Neural cell (in vitro differentiated cells): ENCODE measurements at regions not wholly inside any gene's neighbourhood (a gene's known extent, or its start where the extent isn't known, plus 50 kb on each side); places are given as distances from the start of the nearest gene placed in this dataset.

Experiments
- H2AFZ ChIP-seq: fragments of 200-600, 300-800 bp; sonication (generic), shearing (Covaris generic); 2 replicates; pipeline ENCODE4 v1.6.0; 2014; ENCODE audit warnings: low read depth, mild to moderate bottlenecking, antibody characterized with exemption, low read length, moderate library complexity
- H3F3A ChIP-seq: fragments of 200-600 bp; shearing (Covaris generic); 2 replicates; pipeline ENCODE4 v1.6.1; 2016; ENCODE audit warnings: mild to moderate bottlenecking, moderate library complexity, mixed read lengths, antibody characterized with exemption, low read length; ENCODE audit not compliant: insufficient read depth, poor library complexity, severe bottlenecking
- H3K27ac ChIP-seq: fragments of 200-600, 300-800 bp; sonication (generic), shearing (Covaris generic); 2 replicates; pipeline ENCODE4 v1.5.1; 2014; ENCODE audit warnings: mild to moderate bottlenecking, low read length, moderate library complexity
- H3K27me3 ChIP-seq: fragments of 300-800, 200-600 bp; sonication (generic), shearing (Covaris generic); 2 replicates; pipeline ENCODE4 v1.6.0; 2014; ENCODE audit warnings: mild to moderate bottlenecking, low read depth, low read length, moderate library complexity; ENCODE audit not compliant: insufficient read depth
- H3K36me3 ChIP-seq: fragments of 300-800, 200-600 bp; sonication (generic), shearing (Covaris generic); 2 replicates; pipeline ENCODE4 v1.5.1; 2014; ENCODE audit warnings: mild to moderate bottlenecking, antibody characterized with exemption, low read length, moderate library complexity; ENCODE audit not compliant: insufficient read depth
- H3K4me2 ChIP-seq: fragments of 300-800, 200-600 bp; sonication (generic), shearing (Covaris generic); 2 replicates; pipeline ENCODE4 v1.6.0; 2014; ENCODE audit warnings: mild to moderate bottlenecking, low read length
- H3K4me3 ChIP-seq: fragments of 300-800, 200-600 bp; sonication (generic), shearing (Covaris generic); 2 replicates; pipeline ENCODE4 v1.5.1; 2014; ENCODE audit warnings: mild to moderate bottlenecking, low read length, moderate library complexity
- H3K79me2 ChIP-seq: fragments of 200-600 bp; shearing (Covaris generic); replicated peaks from 2 replicates; pipeline ENCODE4 v1.6.0; 2014; ENCODE audit warnings: mild to moderate bottlenecking, low read length, moderate library complexity; ENCODE audit not compliant: insufficient read depth
- H3K9ac ChIP-seq: fragments of 300-800, 200-600 bp; sonication (generic), shearing (Covaris generic); 2 replicates; pipeline ENCODE4 v1.6.1; 2016; ENCODE audit warnings: mild to moderate bottlenecking, low read length, mixed read lengths
- H3K9me2 ChIP-seq: fragments of 200-600 bp; shearing (Covaris generic); 2 replicates; pipeline ENCODE4 v1.6.1; 2016; ENCODE audit warnings: mild to moderate bottlenecking, low read length, mixed read lengths; ENCODE audit not compliant: insufficient read depth
- H3K9me3 ChIP-seq: fragments of 200-600, 300-800 bp; sonication (generic), shearing (Covaris generic); 2 replicates; pipeline ENCODE4 v1.6.1; 2016; ENCODE audit warnings: mild to moderate bottlenecking, mixed run types, low read length, moderate library complexity, mixed read lengths
- H4K20me1 ChIP-seq: fragments of 200-600 bp; shearing (Covaris generic); 2 replicates; pipeline ENCODE4 v1.6.1; 2016; ENCODE audit warnings: mild to moderate bottlenecking, mixed run types; ENCODE audit not compliant: insufficient read depth
- CTCF ChIP-seq: fragments of 450-650 bp; IDR thresholded peaks from 2 replicates; pipeline ENCODE4 v1.5.1; 2014; ENCODE audit warnings: antibody characterized with exemption, mild to moderate bottlenecking, moderate library complexity; ENCODE audit not compliant: poor library complexity, severe bottlenecking
- EP300 ChIP-seq: fragments of 450-650 bp; conservative IDR thresholded peaks from 2 replicates; pipeline ENCODE4 v1.6.1; 2014; ENCODE audit warnings: antibody characterized with exemption, mild to moderate bottlenecking, moderate library complexity; ENCODE audit not compliant: poor library complexity, severe bottlenecking
- EZH2 ChIP-seq: fragments of 200-600, 300-800 bp; shearing (Covaris generic), sonication (generic); IDR thresholded peaks from 2 replicates; pipeline ENCODE4 v1.6.1; 2014; ENCODE audit warnings: antibody characterized with exemption, low read length, borderline replicate concordance, mild to moderate bottlenecking; ENCODE audit not compliant: insufficient read depth, poor library complexity, severe bottlenecking
- MXI1 ChIP-seq: fragments of 450-650 bp; conservative IDR thresholded peaks from 2 replicates; pipeline ENCODE4 v1.6.1; 2014; ENCODE audit warnings: antibody characterized with exemption, mild to moderate bottlenecking; ENCODE audit not compliant: poor library complexity, severe bottlenecking
- POLR2AphosphoS5 ChIP-seq: IDR thresholded peaks from 2 replicates; pipeline ENCODE4 v1.6.1; 2012
- RAD21 ChIP-seq: fragments of 450-650 bp; conservative IDR thresholded peaks from 2 replicates; pipeline ENCODE4 v1.6.1; 2014; ENCODE audit warnings: antibody characterized with exemption, mild to moderate bottlenecking, moderate library complexity
- REST ChIP-seq: IDR thresholded peaks from 2 replicates; pipeline ENCODE4 v1.6.1; 2012; ENCODE audit warnings: borderline replicate concordance
- SMC3 ChIP-seq: fragments of 450-650 bp; conservative IDR thresholded peaks from 2 replicates; pipeline ENCODE4 v1.6.1; 2014; ENCODE audit warnings: antibody characterized with exemption, mild to moderate bottlenecking, moderate library complexity; ENCODE audit not compliant: poor library complexity
- TAF1 ChIP-seq: IDR thresholded peaks from 2 replicates; pipeline ENCODE4 v1.6.1; 2012; ENCODE audit warnings: low read depth

- no peak overlapping the region for H3K4me2 ChIP-seq
- H3K9ac ChIP-seq = no peak overlapping the region
- H3K27me3 ChIP-seq = no peaks in the 10 kb centered on the region
- no peak overlapping the region for H2AFZ ChIP-seq
- no peaks in the 10 kb centered on the region for H3K9me2 ChIP-seq
- no peak overlapping the region for H3K4me3 ChIP-seq
- no peaks in the 10 kb centered on the region for H4K20me1 ChIP-seq
- no peaks in the 10 kb centered on the region for H3K79me2 ChIP-seq
- no peaks in the 10 kb centered on the region for H3K9me3 ChIP-seq
- H3K27ac ChIP-seq = no peak overlapping the region
- no peak for TF ChIP-seq EP300
- H3F3A ChIP-seq = no peaks in the 10 kb centered on the region
- no peaks in the 10 kb centered on the region for H3K36me3 ChIP-seq
These were observed 63.9 kb downstream of the VCPKMT start for GRCh38 chr14:50052517-50052916.

- Histone ChIP-seq H3K79me2 (no peaks in the 10 kb centered on the region), H3K9me3 (no peaks in the 10 kb centered on the region), H3K27me3 (no peaks in the 10 kb centered on the region), H2AFZ (no peak overlapping the region), H3K27ac (no peak overlapping the region), H3K4me2 (no peak overlapping the region), H3K9me2 (no peaks in the 10 kb centered on the region), H4K20me1 (no peaks in the 10 kb centered on the region), H3K36me3 (no peaks in the 10 kb centered on the region), H3K9ac (no peak overlapping the region), H3F3A (no peaks in the 10 kb centered on the region), H3K4me3 (no peak overlapping the region)
- no peak for TF ChIP-seq POLR2AphosphoS5
- TF ChIP-seq SMC3 = no peak
- TF ChIP-seq EZH2 = no peak
- no peak for TF ChIP-seq MXI1
- TF ChIP-seq TAF1 = no peak
- TF ChIP-seq RAD21 = no peak
- no peak for TF ChIP-seq EP300
- TF ChIP-seq REST = no peak
- TF ChIP-seq CTCF = no peak
These were observed 62.4 kb downstream of the VCPKMT start for GRCh38 chr14:50053935-50054334.
